Right lung (tissue), 2 donors: ENCODE measurements at regions not wholly inside any gene's neighbourhood (a gene's known extent, or its start where the extent isn't known, plus 50 kb on each side); places are given as distances from the start of the nearest gene placed in this dataset.
"Not testable (repeated sequence)": the region's sequence is repeated elsewhere in the genome, so short reads cannot be mapped to it uniquely, and the experiment has no call there.

Experiments
- DNase-seq, 2 donors: peaks; one replicate each; pipeline ENCODE4 v3.0.0-alpha.2; 2013

DNA sequence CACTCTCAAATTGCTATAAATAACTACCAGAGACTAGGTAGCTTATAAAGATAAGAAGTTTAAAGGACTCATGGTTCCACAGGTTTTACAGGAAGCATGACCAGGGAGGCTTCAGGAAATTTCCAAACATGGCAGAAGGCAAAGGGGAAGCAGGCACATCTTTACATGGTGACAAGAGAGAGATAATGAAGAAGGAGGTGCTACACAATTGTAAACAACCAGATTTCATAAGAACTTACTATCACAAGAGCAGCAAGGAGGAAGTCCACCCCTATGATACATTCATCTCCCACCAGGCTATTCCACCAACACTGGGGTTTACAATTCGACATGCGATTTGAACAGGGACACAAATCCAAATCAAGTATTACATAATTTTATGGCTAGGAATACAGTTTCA is 257.7 kb downstream of the BTG1 start:
- DNase-seq, result no peak

DNA sequence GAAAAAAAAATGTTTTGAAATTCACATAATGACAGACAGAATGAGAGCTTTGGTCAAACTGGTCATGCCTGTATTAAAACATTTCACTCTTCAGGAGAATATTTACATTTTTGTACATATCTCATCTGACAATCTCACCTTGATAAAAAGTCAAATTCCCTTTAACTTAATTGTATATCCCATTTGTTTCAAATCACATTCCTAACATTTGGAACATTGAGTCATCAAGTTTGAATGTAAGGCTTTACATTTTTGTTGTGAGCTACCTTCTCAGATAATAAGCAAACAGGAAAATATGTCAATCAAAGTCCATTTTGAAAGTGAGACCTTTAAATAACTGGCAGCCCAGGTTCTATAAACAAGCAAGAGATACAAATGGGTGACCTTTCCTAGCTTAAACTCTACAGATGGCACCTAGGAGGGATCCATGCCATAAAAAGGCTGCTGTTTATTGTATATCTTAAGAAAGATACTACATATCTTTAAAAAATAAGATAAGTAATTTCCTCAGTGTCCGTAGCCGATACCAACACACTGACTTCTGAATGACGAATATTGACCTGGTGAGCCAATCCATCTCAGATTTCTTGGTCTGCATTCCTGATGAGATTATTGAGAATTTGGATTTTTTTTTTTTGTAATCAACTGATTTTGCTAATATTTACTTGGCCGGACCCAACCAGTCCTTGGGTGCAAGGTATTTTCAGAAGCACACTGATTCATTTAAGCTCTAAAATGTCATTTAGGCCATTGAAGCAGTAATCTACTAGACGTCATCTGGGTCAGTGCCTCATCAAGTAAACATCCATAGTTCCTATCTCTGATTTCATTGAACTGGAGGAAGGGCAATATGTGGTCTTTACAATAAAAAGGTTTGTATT is 259.6 kb downstream of the BTG1 start:
- DNase-seq, result no peak

DNA sequence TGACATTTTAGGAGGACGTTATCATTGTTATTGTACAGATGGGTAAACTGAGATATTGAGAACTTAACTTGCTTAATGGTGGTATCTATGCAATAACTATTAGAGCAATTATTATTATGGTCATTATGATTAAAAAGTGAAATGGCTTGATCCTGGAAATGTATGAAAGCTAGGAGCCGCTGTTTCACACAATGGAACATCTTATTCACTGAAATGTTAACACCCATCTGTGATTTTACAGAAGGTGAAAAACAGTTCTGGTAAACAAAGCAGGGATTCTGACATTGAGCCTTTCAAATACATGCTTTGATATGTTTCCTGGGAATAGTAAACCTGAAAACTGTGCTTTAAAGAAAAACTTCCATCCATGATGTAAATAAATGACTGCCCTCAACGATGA is 261.4 kb downstream of the BTG1 start:
- no peak for DNase-seq

DNA sequence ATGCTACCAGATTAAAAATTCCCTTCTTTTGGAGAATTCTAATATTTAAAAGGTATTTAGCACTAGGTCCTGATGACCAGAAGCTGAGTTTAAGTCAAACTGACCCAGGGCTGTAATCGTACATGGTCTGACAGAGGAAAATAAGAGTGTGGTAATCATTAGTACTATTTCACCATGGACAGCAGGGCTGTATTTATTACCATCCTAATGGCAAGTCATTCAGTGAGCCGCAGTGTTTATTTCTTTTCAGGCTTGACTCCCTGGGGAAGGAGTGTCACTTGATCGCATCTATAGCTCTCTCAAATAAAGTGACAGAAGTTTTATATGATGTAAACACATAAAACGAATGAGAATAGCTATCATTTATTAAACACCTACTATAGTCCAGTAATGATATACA is 261.8 kb downstream of the BTG1 start:
- DNase-seq, result no peak

DNA sequence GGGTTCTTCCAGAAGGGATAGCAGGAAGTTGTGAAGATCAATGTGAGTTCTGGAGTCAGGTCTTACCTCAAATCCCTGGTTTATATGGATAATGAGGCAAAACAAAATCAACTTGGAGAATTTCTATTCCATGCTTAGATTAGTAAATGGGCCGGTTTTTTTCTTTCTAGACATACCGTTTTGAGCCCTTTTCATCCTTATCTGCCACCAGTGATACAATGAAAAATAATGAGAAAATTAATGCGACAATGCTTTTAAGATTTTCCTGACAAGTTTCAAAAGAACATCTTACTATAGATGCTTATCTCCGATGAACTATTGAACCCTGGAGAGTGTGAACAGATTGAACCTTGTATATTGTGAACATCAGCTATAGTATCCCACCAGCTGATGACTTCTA is 262.7 kb downstream of the BTG1 start:
- no peak for DNase-seq

DNA sequence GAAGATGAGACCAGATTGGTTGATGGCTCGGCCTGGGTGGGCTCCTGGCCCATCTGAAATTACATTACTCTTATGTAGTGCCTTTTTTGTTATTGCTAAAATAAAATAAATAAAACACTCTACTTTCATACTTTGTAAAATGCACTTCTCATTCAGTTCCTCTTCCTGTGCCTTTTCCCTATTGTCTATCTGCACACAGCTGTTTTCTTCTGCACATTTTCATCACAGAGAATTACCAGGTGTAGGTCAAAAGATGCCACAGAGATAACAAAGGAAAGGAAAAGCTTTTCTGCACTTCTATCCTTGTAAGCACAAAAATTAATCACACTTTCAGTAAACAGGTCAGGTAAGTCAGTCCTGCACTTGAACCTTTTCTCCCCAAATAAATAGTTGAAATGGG is 265.1 kb downstream of the BTG1 start:
- DNase-seq, result no peak

DNA sequence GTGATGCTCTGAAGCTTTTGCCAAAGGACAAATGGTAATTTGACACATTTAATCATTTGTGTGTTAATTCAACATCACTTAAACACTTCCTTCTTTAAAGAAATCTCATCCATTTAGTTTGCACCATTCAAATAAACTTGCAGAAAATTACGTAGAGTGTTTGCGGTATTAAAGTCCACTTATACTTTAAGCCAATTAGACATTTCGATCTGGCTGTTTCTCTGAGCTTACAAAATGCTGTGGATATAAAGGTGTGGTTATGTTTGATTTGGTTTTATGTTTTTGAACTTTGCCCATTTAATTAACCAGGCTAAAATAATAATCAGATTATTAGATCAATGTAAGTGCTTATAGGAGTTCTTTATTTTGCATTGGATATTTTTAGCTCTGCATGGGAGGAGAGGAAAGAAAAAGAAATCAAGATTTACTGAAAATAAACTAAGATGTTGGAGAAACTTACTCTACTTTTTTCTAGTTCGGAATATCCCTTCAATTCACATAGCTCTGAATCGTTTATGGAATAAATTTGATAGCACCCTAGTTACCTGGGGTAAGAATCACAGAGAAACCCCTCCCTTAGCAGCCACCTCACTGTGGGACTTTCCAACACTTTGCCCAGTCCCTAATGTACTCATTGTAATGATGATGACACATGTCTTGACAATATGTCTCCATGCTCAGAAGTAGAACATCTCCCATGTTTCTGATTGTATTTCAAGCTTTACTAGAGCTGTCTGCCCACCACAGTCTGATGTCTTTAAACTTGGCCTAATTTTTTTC is 268.0 kb downstream of the BTG1 start:
- no peak for DNase-seq

DNA sequence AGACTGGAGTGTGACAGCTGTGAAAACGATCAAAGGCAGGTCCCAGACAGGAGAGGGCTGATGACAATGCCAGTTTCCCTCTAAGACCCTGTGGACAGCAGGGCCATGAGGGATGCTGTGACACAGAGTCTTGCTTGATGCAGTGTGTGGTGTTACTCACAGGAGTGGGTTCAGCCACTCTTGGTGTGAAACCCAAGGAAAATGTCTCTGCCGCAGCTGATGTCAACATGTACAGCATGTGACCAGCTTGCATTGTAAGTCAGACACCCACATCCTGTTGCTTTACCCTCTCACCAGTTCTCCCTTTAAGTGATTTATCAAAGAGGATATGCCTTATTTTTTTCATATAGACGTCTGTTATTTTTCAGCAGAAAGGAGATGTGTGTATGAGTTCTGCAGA is 268.6 kb downstream of the BTG1 start:
- no peak for DNase-seq

DNA sequence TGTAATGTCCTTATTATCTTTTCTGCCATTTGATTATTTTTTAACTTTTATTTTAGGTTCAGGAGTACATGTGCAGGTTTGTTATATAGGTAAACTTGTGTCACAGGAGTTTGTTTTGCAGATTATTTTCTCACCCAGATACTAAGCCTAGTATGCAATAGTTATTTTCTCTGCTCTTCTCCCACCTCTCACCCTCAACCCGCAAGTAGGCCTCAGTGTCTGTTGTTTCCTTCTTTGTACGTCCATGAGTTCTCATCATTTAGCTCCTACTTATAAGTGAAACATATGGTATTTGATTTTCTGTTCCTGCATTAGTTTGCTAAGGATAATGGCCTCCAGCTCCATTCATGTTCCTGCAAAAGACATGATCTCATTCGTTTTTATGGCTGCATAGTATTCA is 270.0 kb downstream of the BTG1 start:
- not testable (repeated sequence) for DNase-seq

DNA sequence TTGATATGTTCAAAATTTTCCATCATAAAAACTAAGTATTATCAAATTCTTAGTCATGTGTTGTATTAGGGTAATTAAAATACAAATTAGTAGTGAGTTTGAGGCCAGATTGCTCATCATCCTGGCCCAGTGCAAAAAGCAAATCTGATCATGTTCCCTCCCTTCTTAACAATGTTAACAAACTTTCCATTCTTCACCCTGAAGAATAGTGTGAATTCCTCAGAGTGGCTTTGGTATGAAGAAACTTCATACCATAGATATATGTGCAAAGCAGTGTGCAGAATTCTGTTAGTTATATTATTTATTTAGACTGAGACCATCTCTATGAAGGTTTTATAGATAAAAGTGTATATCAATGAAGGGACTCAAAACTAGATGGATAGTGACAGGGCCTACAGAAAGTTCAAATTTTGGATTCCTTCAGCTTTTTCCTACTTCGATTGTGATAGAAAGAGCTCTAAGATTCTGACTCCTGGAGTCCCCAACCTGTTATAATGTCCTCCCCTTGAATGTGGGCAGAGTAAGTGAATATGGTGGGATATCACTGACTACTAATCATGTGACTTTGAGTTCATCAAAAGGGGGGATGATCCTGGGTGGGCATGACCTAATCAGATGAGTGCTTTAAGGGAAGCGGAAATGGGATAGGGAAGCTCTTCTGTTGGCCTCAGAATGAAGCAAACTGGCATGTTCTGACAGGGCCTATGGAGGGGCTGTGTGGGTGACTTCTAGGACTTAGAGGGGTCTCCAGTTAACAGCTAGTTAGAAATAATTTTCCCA is 271.4 kb downstream of the BTG1 start:
- DNase-seq, result no peak

DNA sequence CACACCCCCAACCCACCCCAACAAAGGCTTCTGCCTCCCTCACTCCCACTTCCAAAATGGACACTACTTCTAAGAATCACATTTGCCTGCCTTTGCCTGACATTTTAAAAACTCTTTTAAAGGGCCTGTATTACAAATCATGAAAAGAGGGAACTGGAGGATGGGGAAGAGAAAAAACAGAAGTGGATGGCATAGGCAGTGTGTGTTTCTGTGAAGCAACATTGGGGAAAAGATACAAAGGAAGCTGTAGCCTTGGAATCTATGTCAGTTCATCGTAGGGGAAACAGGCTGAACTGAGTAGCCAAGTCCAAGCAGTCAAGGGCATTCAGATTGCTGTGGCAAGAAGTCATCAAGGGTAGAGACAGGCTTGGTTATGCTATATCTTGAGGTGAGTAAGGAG is 273.9 kb downstream of the BTG1 start:
- DNase-seq, result no peak

DNA sequence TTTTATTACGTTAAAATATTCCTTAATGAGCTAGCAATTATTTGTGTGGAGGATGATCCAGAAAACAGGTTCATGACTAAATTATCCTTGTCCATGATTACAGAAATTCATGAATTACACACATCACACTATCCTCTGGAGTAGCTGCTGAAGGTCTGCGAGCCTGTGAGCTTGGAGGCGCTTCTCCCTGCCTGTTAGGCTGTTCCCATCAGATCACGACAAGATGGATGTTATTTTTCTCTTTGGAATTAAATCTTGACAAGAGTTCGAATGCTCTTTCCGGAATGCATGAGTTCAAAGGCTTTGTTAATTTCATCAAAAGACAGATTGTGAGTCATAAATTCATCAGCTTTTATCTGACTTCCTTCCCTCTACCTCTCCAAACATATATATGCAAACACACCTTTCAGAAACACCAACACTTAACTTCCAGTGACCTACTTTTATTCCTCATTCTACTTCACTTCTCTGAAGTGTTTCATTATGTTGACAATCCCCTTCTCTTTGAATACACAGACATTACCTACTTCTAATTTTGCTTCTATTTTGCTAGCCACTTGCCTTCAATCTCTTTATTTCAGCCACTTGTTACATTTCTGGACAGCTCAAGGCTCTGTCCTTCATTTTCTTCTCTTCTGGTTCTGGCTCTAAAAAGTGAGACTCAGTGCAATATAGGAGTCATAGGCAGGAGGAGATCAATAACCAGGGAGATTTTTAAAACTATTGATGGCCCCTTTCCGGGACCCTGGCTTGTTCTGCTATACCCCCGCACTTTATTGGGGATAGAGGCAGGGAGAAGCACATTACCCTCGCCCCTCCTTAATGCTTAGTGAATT is 274.6 kb downstream of the BTG1 start:
- DNase-seq, result peak in 1 of 2 donors; percentile 21

DNA sequence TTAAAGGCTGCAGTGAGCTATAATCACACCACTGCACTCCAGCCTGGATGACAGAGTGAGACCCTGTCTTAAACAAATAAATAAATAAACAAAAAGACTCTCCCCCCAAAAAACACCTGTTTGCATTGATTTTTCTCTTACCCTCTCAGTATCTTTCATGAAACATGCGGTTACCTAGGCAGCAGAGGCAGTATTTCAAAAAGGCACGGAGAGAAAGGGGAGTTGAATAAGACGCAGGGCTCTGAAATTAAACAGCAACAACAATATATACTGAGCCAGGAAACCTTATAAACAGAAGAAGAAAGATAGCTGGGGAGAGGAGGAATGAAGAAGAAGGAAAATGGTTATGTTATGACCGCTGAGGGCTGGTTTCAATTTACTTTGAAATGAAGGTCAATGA is 277.6 kb downstream of the BTG1 start:
- DNase-seq, result no peak

DNA sequence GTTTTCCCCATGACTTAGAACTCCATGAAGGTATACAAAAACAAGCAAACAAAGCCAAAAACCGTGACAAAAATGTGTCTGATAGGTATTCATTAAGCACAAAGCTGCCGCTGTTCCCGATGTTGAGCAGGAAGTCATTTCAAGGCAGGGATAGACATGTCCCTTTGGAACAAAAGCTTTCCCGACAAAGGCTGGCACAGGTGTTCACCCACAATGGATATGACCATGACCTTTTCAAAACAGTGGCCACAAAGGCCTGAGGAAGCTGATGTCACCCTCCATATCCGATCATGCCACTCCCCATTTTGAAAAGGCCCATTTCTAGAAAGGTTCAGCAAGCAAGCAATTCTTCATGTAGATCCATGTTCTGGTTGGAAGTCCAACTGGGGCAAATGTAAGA is 279.1 kb downstream of the BTG1 start:
- DNase-seq, result no peak

DNA sequence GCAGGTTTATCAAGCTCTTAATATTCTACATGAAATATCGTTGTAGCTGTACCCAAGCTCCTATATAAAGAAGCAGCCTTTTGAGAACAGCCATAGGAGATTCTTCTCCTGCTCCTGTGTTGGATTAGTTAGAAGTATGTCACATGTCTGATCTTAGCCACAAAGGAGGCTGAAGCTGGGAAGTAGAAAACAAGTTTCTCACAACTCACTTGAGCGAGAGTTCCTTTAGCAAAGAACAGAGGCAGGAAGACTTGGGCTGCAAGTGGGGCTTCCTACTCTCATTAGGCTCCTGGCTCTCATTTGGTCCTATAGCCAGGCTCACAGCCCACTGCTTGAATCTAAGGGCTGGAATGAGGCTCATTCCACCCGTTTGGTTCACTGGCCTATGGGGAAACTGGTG is 281.9 kb downstream of the BTG1 start:
- DNase-seq, result no peak

DNA sequence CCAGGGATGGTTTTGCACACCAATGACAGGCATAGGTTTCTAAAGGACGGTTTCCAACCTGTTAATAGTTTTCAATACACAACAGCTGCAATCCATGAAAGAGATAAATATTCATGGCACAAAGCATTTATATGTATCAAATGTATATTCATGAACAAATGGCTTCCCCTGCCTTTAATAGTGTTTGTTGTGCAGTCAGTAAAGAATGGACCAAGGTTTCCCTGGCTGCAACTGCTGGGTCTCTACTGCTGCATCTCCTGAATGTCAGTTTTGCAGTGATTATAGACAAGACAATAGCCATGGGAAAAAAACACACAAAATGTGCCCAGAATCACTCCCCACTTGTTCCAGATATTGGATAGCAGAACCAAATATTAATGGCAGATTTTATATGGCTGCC is 284.1 kb downstream of the BTG1 start:
- DNase-seq, result no peak

DNA sequence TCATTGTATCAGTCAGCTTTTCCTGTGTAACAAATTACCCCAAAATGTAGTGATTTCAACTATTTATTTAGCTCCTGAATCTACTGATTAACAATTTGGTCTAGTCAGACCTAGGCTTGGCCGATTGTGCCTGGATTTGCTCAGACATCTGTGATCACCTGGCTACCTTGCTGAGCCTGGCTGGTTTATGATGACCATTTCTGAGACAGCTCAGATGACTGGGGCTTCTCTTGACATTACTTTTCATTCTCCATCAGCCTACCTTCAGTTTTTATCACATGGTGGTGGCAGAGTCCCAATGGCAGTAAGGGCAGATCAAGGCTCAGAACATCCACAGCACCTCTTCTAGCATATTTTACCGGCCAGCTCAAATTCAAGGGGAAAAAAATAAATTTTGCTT is 286.3 kb downstream of the BTG1 start:
- no peak for DNase-seq

DNA sequence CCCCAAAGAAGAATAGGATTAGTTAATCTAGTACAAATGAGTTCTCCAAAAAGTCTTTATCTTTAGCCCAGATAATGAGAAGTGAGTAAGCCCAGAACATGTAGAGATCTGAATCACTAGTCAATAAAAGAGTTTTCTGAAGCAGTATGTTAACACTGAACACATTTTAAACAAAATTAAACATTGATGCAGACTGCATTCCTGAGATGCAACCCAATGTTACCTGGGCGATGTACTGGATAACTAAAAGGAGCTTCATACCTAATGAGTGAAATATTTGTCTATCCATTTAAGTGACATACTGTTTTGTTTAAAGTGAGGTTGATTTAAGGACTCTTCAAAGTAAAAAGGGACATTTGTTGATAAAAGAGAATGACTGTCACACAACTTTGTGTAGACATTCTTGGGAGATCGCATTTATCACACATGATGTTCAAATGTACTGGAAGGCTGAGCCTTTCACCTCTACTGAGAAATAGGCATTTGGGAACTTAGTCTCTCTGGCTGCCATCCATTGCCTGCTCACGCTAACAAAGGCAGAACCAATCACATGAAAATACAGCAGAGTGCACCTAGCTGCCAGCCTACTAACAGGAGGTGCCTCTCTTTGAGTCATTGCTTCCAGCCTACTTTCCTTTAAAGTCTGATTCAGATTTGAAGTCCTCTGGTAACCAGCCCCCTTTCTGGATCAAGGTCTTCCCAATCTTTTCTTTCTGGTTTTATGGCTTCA is 287.7 kb downstream of the BTG1 start:
- no peak for DNase-seq

DNA sequence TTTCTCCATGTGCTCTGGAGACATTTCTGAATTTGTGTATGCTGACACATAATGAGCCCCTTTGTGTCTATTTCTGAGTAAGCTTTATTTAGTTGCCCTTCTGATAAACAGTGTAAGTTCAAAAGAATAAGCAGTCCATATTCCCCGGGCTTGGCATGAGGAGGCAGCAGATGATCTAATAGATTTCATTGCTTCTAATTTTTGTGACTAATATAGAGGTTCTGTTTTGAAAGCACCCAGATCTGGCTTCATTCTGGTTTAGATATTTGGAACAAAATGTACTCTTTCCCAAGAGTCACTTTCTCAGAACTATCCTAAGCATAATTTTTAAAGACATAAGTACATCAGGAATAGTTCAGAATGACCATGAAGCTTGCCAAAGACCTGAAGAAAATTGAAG is 290.9 kb downstream of the BTG1 start:
- no peak for DNase-seq

DNA sequence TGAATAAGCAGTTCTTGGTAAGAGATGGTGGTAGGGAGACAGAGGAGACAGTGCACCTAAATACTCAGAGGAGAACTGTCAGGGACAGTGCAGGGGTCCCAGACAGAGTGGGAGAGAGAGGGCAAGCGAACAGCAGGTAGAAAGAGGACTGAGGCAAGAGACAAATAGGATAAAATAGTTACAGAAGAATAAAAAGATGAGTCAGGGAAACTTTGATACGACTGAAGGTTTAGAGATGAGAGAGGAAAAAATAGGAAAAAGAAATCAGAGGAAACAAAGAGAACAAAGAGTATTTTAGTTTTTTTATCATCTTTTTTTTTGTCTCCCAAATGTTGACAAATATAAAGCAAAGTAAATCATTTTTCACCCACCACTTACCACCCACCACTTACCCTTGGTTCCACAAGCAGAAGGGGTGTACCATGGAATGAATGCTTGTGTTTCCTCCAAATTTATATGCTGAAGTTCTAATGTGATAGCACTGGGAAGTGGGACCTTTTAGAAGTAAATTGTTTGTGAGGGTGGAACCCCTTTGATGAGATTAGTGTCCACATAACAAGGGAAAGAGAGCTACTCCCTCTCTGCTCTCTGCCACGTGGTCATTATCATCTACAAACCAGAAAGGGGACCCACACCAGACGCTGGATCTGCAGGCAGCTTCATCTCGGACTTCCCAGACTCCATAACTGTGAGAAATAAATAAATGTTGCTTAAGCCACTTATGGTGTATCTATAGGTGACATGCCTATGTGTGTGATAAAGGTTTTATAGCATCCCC is 292.1 kb downstream of the BTG1 start:
- DNase-seq, result no peak
